PC-9 (cell line): ENCODE measurements at regions not wholly inside any gene's neighbourhood (a gene's known extent, or its start where the extent isn't known, plus 50 kb on each side); places are given as distances from the start of the nearest gene placed in this dataset.

Experiments
- BruUV-seq: library from RNA; stranded (reverse); fragments of 400-500 nt; replicated peaks from 2 replicates; lab custom pipeline; 2021; lab: Mats Ljungman, UMichigan
- CTCF ChIA-PET: fragments of 300-600 bp; sonication (Branson Sonifier 250); formaldehyde crosslinking; loops from one replicate; lab custom pipeline; 2022; ENCODE audit warnings: antibody characterized with exemption; lab: Charles Lee
- POLR2A ChIA-PET: fragments of 300-600 bp; sonication (Branson Sonifier 250); formaldehyde crosslinking; loops from one replicate; lab custom pipeline; 2022; ENCODE audit warnings: antibody characterized with exemption; ENCODE audit not compliant: unreplicated experiment; lab: Charles Lee
- DNase-seq, 2 experiments: peaks; one replicate each; pipeline versions ENCODE4 v3.0.0 to v3.0.0-alpha.2; 2015 to 2022; ENCODE audit warnings: mixed read lengths in 1 of 2
- H2AFZ ChIP-seq: fragments of 200-600 bp; sonication (generic); 2 replicates; pipeline ENCODE4 v1.8.1; 2017; ENCODE audit warnings: antibody characterized with exemption
- H3F3A ChIP-seq: fragments of 200-600 bp; sonication (generic); 2 replicates; pipeline ENCODE4 v1.8.1; 2017; ENCODE audit warnings: antibody characterized with exemption, mild to moderate bottlenecking, low read depth; ENCODE audit not compliant: insufficient read depth
- H3K27ac ChIP-seq: fragments of 200-600 bp; sonication (generic); 2 replicates; pipeline ENCODE4 v1.6.1; 2016; ENCODE audit warnings: mixed run types
- H3K27me3 ChIP-seq: fragments of 200-600 bp; sonication (generic); 2 replicates; pipeline ENCODE4 v1.6.1; 2016; ENCODE audit warnings: low read depth, mixed run types; ENCODE audit not compliant: insufficient read depth
- H3K36me3 ChIP-seq: fragments of 200-600 bp; sonication (generic); 2 replicates; pipeline ENCODE4 v1.6.1; 2016; ENCODE audit warnings: low read depth, mixed run types
- H3K4me1 ChIP-seq: fragments of 200-600 bp; sonication (generic); replicated peaks from 2 replicates; pipeline ENCODE4 v1.6.1; 2016; ENCODE audit warnings: mixed run types; ENCODE audit not compliant: insufficient read depth
- H3K4me2 ChIP-seq: fragments of 200-600 bp; sonication (generic); 2 replicates; pipeline ENCODE4 v1.6.1; 2017; ENCODE audit warnings: mixed run types
- H3K4me3 ChIP-seq: fragments of 200-600 bp; sonication (generic); 2 replicates; pipeline ENCODE4 v1.6.1; 2016; ENCODE audit warnings: mixed run types
- H3K79me2 ChIP-seq: fragments of 200-600 bp; sonication (generic); 2 replicates; pipeline ENCODE4 v1.6.1; 2017; ENCODE audit warnings: low read depth, mixed run types
- H3K9me2 ChIP-seq: fragments of 200-600 bp; sonication (generic); 2 replicates; pipeline ENCODE4 v1.8.1; 2017; ENCODE audit warnings: mild to moderate bottlenecking; ENCODE audit not compliant: insufficient read depth
- H3K9me3 ChIP-seq: fragments of 200-600 bp; sonication (generic); 2 replicates; pipeline ENCODE4 v1.8.1; 2016; ENCODE audit warnings: low read depth; ENCODE audit not compliant: insufficient read depth
- H4K20me1 ChIP-seq: fragments of 200-600 bp; sonication (generic); 2 replicates; pipeline ENCODE4 v1.8.1; 2017; ENCODE audit not compliant: insufficient read depth
- CTCF ChIP-seq: fragments of 200-600 bp; sonication (generic); conservative IDR thresholded peaks from 2 replicates; pipeline ENCODE4 v1.6.1; 2017; ENCODE audit warnings: mixed run types, antibody characterized with exemption, mild to moderate bottlenecking, moderate library complexity
- EZH2 ChIP-seq: fragments of 200-600 bp; sonication (generic); IDR thresholded peaks from 2 replicates; pipeline ENCODE4 v1.8.0; 2017; ENCODE audit warnings: antibody characterized with exemption, low read depth
- intact Hi-C: fragments of 100-400 bp; cut with micrococcal nuclease; formaldehyde crosslinking; loops from one replicate; pipeline ENCODE4 v1.10.0; 2022; ENCODE audit not compliant: unreplicated experiment

- TF ChIP-seq CTCF: no peak
- TF ChIP-seq EZH2: no peak
- CTCF ChIA-PET: no interaction called here
Observed at GRCh38 chr2:80856227-80856626, 551.7 kb upstream of the LRRTM1 start.

GRCh38 chr2:80854831-80855230 is 550.3 kb upstream of the LRRTM1 start:
- CTCF ChIA-PET: no interaction called here

More at GRCh38 chr2:80856227-80856626, 551.7 kb upstream of the LRRTM1 start:
- H3K9me2 ChIP-seq: no peaks in the 10 kb centered on the region
- POLR2A ChIA-PET: no interaction called here
- H3K4me1 ChIP-seq: no peaks in the 10 kb centered on the region
- no peak overlapping the region for H3K27ac ChIP-seq
- H4K20me1 ChIP-seq: no peaks in the 10 kb centered on the region
- no peaks in the 10 kb centered on the region for H3K79me2 ChIP-seq
- no peak overlapping the region for H3K4me2 ChIP-seq
- intact Hi-C loops: no loop called here
- no peak for DNase-seq
- no peaks in the 10 kb centered on the region for H3F3A ChIP-seq
- no TSS peak for BruUV-seq
- H3K27me3 ChIP-seq: no peaks in the 10 kb centered on the region
- H2AFZ ChIP-seq: no peak overlapping the region
- H3K9me3 ChIP-seq: no peaks in the 10 kb centered on the region
- H3K4me3 ChIP-seq: no peak overlapping the region
- no peaks in the 10 kb centered on the region for H3K36me3 ChIP-seq

GRCh38 chr2:80852808-80853139 is 548.2 kb upstream of the LRRTM1 start:
- Histone ChIP-seq H3K4me1 (no peaks in the 10 kb centered on the region), H3K27ac (no peak overlapping the region), H3K36me3 (no peaks in the 10 kb centered on the region), H3K4me3 (no peak overlapping the region), H3F3A (no peaks in the 10 kb centered on the region), H4K20me1 (no peaks in the 10 kb centered on the region), H3K9me3 (no peaks in the 10 kb centered on the region), H3K79me2 (no peaks in the 10 kb centered on the region), H3K9me2 (no peaks in the 10 kb centered on the region), H3K4me2 (no peak overlapping the region), H3K27me3 (no peaks in the 10 kb centered on the region), H2AFZ (no peak overlapping the region)
- ChIA-PET CTCF (no interaction called here), POLR2A (no interaction called here)
- DNase-seq: no peak
- TF ChIP-seq EZH2 (no peak), CTCF (no peak)
- BruUV-seq: no TSS peak
- intact Hi-C loops: no loop called here

More at GRCh38 chr2:80854831-80855230, 550.3 kb upstream of the LRRTM1 start:
- H3K27ac ChIP-seq: no peak overlapping the region
- POLR2A ChIA-PET: no interaction called here
- no peak overlapping the region for H3K4me3 ChIP-seq
- no peaks in the 10 kb centered on the region for H3K36me3 ChIP-seq
- H3K9me3 ChIP-seq: no peaks in the 10 kb centered on the region
- no peaks in the 10 kb centered on the region for H3K9me2 ChIP-seq
- H3F3A ChIP-seq: no peaks in the 10 kb centered on the region
- TF ChIP-seq CTCF (no peak), EZH2 (no peak)
- H2AFZ ChIP-seq: no peak overlapping the region
- H3K79me2 ChIP-seq: no peaks in the 10 kb centered on the region
- no peaks in the 10 kb centered on the region for H3K27me3 ChIP-seq
- H3K4me2 ChIP-seq: no peak overlapping the region
- DNase-seq: no peak
- no TSS peak for BruUV-seq
- intact Hi-C loops: no loop called here
- no peaks in the 10 kb centered on the region for H4K20me1 ChIP-seq
- no peaks in the 10 kb centered on the region for H3K4me1 ChIP-seq
